Activated naive CD4-positive, alpha-beta T cell treated with anti-CD3 and anti-CD28 coated beads, Interleukin-2, amount 10 ng/mL, durations not matched to agents 7 days and 5 days (primary cell): ENCODE measurements at regions not wholly inside any gene's neighbourhood (a gene's known extent, or its start where the extent isn't known, plus 50 kb on each side); places are given as distances from the start of the nearest gene placed in this dataset.

ENCODE experiments used
- CTCF ChIA-PET: fragments of 350-600 bp; sonication (Branson Sonifier 250); formaldehyde crosslinking; loops from one replicate; lab custom pipeline; 2021; ENCODE audit warnings: antibody characterized with exemption; lab: Charles Lee
- DNase-seq: peaks from one replicate; pipeline ENCODE4 v3.0.0-alpha.2; 2020
- H3K27ac Mint-ChIP-seq: one replicate; pipeline ENCODE4 v1.8.0; 2021; ENCODE audit warnings: mild to moderate bottlenecking, moderate library complexity, mixed read lengths
- H3K27me3 Mint-ChIP-seq: one replicate; pipeline ENCODE4 v1.8.0; 2021; ENCODE audit warnings: mild to moderate bottlenecking, mixed read lengths
- H3K36me3 Mint-ChIP-seq: one replicate; pipeline ENCODE4 v1.8.0; 2021; ENCODE audit warnings: mixed read lengths
- H3K4me1 Mint-ChIP-seq: one replicate; pipeline ENCODE4 v1.8.0; 2021; ENCODE audit warnings: mixed read lengths
- H3K4me3 Mint-ChIP-seq: one replicate; pipeline ENCODE4 v1.8.0; 2021; ENCODE audit warnings: mild to moderate bottlenecking, moderate library complexity, mixed read lengths
- H3K9me3 Mint-ChIP-seq: one replicate; pipeline ENCODE4 v1.8.0; 2021; ENCODE audit warnings: mixed read lengths

DNA sequence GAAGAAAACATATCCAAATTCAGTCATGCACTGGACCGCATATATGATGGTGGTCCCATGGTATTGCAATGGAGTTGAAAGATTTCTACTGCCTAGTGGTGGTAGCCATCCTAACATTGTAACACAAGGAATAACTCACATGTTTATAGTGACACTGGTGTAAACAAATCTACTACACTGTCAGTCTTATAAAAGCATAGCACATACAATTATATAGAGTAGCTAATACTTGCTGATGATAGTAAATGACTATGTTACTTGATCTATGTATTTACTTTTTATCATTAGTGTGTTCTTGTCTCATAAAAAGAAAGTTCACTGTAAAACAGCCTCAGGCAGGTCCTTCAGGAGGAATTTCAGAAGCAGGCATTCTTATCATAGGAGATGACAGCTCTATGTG, 96.0 kb upstream of the CDIN1 start:
- Mint-ChIP-seq H3K36me3 (no peaks in the 10 kb centered on the region), H3K27ac (no peak overlapping the region)
- CTCF ChIA-PET, result interaction anchor here (0.5 kb wide), 1 partner anchor 18 kb away, joined by 3 read pairs; no protein-coding TSS in a partner anchor

DNA sequence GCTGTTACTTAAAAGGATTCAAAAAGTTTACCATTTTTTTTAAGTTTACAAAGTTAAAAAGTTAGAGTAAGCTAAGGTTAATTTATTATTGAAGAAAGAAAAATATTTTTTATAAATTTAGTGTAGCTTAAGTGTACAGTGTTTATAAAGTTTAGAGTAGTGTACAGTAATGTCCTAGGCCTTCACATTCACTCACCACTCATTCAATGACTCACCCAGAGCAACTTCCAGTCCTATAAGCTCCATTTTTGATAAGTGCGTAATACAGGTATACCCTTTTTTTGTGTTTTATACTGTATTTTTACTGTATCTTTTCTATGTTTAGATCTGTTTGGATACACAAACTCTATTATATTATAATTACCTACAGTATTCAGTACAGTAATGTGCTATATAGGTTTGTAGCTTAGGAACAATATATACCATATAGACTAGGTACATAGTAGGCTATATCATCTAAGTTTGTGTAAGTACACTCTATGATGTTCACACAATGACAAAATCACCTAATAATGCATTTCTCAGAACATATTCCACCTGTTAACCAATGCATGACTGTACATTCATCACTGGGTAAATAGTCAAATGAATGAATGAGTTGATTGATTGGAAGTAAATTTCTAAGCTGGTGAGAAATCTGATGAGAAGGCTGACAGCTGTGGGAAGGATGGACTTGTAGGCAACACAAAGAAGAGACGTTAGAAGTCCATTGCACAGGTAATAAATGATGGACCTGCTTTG, 95.2 kb upstream of the CDIN1 start:
- no peaks in the 10 kb centered on the region for H3K36me3 Mint-ChIP-seq
- no peak overlapping the region for H3K4me3 Mint-ChIP-seq
- H3K27ac Mint-ChIP-seq, result no peak overlapping the region
- peaks cover 5% of the 10 kb centered on the region for H3K9me3 Mint-ChIP-seq
- H3K4me1 Mint-ChIP-seq, result no peaks in the 10 kb centered on the region
- DNase-seq, result no peak
- CTCF ChIA-PET, result interaction anchor here (0.5 kb wide), 1 partner anchor 19 kb away, joined by 3 read pairs; no protein-coding TSS in a partner anchor
- H3K27me3 Mint-ChIP-seq, result no peaks in the 10 kb centered on the region

More for the DNA sequence above, 96.0 kb upstream of the CDIN1 start:
- Mint-ChIP-seq H3K9me3 (peaks cover 5% of the 10 kb centered on the region), H3K27me3 (no peaks in the 10 kb centered on the region), H3K4me3 (no peak overlapping the region), H3K4me1 (no peaks in the 10 kb centered on the region)
- no peak for DNase-seq

DNA sequence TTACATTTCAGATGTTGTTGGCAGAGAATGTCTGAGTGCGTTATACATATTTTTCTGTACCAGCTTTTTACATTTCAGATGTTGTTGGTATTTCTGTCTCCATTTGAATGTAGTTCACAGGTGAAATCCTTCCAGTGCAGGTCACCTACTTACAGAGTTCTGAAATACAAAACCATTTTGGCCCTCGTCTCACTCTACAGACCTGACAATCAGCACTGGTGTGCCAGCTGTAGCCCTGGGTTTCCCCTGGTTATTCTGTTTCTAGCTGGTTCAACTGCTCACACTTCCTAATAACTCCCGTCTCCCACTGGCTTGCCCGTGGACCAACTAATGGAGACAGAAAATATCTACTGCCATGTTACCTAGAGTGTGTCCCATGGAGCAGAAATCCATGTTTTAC, 87.5 kb upstream of the CDIN1 start:
- no peaks in the 10 kb centered on the region for H3K36me3 Mint-ChIP-seq
- H3K27ac Mint-ChIP-seq, result no peak overlapping the region
- DNase-seq, result no peak
- H3K27me3 Mint-ChIP-seq, result no peaks in the 10 kb centered on the region
- no peaks in the 10 kb centered on the region for H3K9me3 Mint-ChIP-seq
- no peak overlapping the region for H3K4me3 Mint-ChIP-seq
- H3K4me1 Mint-ChIP-seq, result no peaks in the 10 kb centered on the region
- CTCF ChIA-PET, result no interaction called here

DNA sequence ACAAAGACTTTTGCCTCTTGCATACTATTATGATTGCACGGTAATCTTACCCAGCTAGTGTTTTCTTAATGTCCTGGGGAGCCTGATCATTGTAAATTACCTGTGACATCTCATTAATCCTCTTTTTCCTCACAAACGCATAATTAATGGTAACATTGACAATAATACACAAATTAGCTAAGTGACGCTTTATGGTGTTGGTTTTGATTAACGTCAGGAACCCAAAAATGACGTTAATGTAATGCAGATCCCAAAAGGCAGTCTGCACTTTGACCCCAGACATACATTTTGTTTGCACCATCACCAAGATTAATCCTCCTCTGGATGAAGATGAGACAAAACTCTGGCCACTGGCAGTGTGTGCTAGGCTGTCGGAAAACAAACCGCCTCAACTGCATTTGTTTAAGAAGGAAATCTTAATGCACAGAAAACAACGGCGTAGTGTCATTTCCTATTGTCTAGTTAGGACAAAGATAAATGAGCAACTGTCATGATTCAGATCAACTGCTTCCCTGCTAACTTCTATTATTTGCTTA, 83.9 kb upstream of the CDIN1 start:
- H3K36me3 Mint-ChIP-seq, result no peaks in the 10 kb centered on the region
- no peak overlapping the region for H3K27ac Mint-ChIP-seq
- no peaks in the 10 kb centered on the region for H3K4me1 Mint-ChIP-seq
- H3K9me3 Mint-ChIP-seq, result no peaks in the 10 kb centered on the region
- CTCF ChIA-PET, result no interaction called here
- DNase-seq, result no peak
- H3K4me3 Mint-ChIP-seq, result no peak overlapping the region
- H3K27me3 Mint-ChIP-seq, result no peaks in the 10 kb centered on the region

DNA sequence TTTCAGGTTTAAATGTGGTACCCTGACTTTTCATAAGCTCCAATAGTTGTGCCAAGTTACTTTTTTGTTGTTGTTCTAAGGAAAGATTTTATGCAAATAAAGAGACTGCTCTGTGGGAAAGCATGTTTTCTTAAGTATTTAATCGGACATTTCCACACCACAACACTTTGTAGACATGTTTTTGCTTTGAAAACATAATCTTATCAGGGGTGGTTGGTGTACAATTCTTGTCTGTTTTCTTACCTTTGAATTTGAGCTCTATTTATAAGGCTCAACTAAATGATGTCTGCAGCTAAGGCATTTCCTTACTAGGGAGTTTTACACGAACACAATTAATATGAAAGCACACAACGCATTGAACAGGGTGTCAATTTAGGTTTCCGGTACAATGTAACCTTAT, 81.5 kb upstream of the CDIN1 start:
- Mint-ChIP-seq H3K4me1 (no peaks in the 10 kb centered on the region), H3K9me3 (no peaks in the 10 kb centered on the region), H3K4me3 (no peak overlapping the region), H3K27ac (no peak overlapping the region), H3K36me3 (no peaks in the 10 kb centered on the region), H3K27me3 (no peaks in the 10 kb centered on the region)
- CTCF ChIA-PET, result no interaction called here
- DNase-seq, result no peak

DNA sequence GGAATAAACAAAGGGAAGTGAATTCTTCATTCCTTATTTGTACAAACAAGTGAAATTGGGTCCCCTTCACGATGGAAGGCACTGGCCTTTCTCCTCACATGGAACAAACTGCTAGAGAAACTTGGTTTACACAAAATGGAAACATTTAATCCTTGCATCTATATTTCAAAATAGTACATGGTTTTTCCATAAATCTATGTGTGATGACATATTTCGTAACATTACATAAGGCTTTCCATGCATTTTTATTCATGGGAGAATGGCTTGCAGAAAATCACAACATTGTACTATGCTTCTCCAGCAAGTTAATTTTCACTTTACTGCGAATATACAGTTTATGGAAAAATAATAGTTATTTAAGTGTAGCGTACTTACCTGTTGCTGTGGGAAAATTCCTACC, 81.0 kb upstream of the CDIN1 start:
- no peak for DNase-seq
- H3K27me3 Mint-ChIP-seq, result no peaks in the 10 kb centered on the region
- H3K36me3 Mint-ChIP-seq, result no peaks in the 10 kb centered on the region
- no peak overlapping the region for H3K4me3 Mint-ChIP-seq
- H3K4me1 Mint-ChIP-seq, result no peaks in the 10 kb centered on the region
- H3K27ac Mint-ChIP-seq, result no peak overlapping the region
- H3K9me3 Mint-ChIP-seq, result no peaks in the 10 kb centered on the region
- CTCF ChIA-PET, result no interaction called here

DNA sequence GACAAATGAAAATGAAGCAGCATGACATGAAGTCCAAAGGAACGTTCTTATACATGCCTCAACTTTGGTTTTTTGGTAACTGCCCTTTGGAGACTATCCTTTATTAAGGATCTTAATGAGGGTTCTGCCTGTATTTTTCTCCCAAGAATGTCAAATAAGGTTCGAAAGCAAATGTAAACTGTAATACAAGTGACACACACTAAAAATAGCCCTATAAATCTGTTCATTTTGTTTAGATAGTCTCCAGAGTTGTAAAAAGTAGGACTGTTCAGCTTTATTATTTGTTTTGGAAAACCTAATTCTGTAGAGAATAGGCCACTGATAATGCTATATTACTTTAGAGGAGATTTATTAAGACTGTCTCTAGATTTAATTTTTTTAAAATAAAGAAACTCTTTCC, 80.5 kb upstream of the CDIN1 start:
- Mint-ChIP-seq H3K9me3 (no peaks in the 10 kb centered on the region), H3K27me3 (no peaks in the 10 kb centered on the region), H3K36me3 (no peaks in the 10 kb centered on the region), H3K27ac (no peak overlapping the region), H3K4me3 (no peak overlapping the region), H3K4me1 (no peaks in the 10 kb centered on the region)
- DNase-seq, result no peak
- CTCF ChIA-PET, result no interaction called here

DNA sequence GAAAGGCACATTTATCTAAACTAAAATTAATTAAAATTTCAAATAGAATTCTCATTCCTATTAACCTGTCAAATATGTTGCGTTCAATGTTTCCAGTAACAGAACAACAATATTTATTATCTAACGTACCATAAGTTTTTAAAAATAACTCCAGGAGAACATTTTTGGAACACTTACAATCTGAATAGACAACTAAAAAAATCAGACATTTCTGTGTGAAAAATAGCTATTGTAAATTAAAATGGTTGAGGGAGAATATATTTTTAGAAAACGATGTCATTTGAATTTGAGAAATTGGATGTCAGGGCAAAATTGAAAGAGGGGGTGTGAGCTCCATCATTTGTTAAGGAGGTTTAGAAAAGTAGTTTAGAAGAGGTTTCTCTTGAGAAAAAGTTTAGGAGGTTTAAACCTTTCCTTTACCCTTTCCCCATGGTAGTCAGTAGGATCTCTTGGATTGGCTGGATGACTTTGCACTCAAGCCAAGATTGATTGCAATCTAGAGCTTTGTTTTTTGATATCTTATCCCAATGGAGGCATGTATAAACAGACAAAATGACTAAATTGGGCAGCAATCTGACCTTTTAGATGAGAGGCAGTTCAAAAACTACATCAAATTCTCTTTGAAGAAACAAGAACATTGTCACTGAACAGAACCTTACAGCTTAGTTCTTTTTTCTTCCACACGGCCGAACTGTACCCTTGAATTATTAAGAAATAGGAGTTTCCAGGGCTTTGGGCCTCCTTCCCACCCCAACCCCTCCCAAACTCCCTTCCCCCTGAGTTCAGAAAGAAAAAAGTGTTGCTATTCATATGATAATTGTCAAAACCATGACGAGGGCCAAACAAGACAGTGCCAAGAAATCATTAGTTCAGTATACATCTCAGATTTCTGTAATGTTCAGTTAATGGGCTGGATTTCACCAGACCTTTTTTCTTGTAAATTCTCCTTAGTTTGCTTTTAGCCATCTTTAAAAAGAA, 79.7 kb upstream of the CDIN1 start:
- Mint-ChIP-seq H3K9me3 (no peaks in the 10 kb centered on the region), H3K27me3 (no peaks in the 10 kb centered on the region), H3K36me3 (no peaks in the 10 kb centered on the region), H3K27ac (no peak overlapping the region), H3K4me3 (no peak overlapping the region), H3K4me1 (no peaks in the 10 kb centered on the region)
- no peak for DNase-seq
- CTCF ChIA-PET, result no interaction called here

DNA sequence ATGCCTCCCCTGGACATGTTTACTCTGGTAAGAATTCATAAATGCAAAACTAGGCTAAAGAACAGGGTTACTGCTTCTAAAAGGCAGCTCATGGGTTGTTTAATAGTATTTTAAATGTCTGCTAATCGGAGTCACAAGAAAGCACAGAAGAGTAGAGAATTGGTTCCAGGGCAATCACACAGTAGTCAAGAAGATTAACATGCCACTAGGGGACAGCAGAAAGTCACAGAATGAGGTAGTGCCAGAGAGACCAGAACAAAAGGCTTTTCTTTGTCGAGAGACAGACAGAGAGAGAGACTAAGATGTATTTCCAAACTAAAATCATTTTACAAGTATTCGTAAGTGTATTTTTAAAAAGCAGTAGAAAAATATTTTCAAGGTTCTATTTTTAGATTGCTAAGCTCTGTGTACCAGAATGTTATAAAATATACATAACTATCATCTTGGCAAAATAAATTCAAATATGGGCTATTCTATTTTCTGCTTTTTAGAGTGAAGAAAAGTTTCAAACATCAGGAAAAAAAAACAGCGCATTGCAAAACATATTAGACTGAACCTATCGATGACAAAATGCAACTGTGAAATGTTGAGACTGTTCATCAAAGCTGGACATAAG, 78.3 kb upstream of the CDIN1 start:
- Mint-ChIP-seq H3K4me1 (no peaks in the 10 kb centered on the region), H3K4me3 (no peak overlapping the region), H3K36me3 (no peaks in the 10 kb centered on the region), H3K9me3 (no peaks in the 10 kb centered on the region), H3K27me3 (peaks cover 4% of the 10 kb centered on the region), H3K27ac (no peak overlapping the region)
- peak; percentile 20 for DNase-seq
- CTCF ChIA-PET, result no interaction called here

DNA sequence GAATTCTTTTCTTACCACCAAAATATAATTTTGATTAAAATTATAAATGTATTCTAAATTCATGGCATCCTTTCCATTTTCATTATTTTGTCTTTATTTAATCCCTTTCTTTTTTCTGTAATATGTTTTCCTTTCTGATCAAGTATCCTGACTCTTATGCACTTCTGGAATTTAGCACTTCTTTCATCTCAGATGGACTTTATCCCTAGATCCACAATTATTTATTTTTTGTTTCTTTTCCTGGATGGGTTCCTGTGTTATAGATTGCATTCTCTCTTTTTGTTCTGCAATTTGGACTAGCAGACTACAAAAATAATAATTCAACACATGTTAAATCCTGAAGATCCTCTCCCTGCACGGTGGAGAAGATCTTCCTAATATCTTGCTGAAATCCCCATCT, 76.9 kb upstream of the CDIN1 start:
- CTCF ChIA-PET, result no interaction called here
- no peaks in the 10 kb centered on the region for H3K36me3 Mint-ChIP-seq
- no peaks in the 10 kb centered on the region for H3K9me3 Mint-ChIP-seq
- H3K4me3 Mint-ChIP-seq, result no peak overlapping the region
- DNase-seq, result no peak
- H3K4me1 Mint-ChIP-seq, result no peaks in the 10 kb centered on the region
- H3K27me3 Mint-ChIP-seq, result peaks cover 4% of the 10 kb centered on the region
- H3K27ac Mint-ChIP-seq, result no peak overlapping the region

DNA sequence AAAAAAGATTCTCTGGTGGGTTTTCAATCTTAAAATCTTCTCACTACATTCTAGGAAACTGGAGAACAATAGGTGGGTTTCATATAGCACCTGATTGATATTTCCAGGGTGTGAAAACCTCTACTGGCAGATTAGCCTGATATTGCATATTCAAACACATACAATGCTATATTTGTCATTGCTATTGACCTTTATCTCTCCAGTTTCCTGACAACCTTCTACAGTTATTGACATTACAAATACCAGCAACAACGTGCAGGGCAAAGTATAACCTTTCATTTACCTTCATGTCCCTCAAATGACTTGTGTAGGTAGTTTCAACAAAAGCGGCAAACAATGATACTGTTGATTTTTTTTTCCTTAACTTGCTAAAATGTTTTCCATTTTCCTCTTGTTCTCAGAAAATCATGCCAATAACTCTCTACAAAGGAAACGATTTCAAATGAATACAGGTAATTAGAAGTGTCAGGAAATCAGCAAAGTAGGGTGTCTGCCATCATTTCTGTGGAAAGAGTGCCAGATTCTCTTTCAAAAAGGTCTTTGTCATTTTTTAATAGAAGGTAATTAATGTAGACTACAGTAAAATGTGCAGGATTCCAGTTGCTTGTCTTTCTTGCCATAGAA, 72.6 kb upstream of the CDIN1 start:
- Mint-ChIP-seq H3K4me3 (no peak overlapping the region), H3K9me3 (no peaks in the 10 kb centered on the region), H3K27me3 (peaks cover 4% of the 10 kb centered on the region), H3K36me3 (no peaks in the 10 kb centered on the region), H3K27ac (no peak overlapping the region), H3K4me1 (no peaks in the 10 kb centered on the region)
- no peak for DNase-seq
- CTCF ChIA-PET, result no interaction called here

DNA sequence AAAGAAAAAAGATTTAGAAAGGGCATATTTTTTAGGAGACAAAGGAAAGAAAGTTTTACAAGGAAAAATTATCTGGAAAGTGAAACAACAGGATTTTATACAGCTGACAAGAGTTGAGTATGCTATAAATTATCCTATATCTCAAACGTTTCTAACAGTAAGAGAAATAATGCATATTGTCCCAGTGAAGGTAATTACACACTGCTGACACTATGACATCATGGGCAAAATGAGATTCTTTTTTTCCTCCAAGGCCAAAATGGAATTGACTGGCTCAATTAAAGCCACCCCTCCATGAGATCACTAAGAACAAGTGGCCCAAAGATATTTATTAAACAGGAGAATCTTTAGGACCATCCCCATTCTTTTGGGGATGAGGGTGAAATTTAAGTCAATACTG, 72.0 kb upstream of the CDIN1 start:
- Mint-ChIP-seq H3K4me1 (no peaks in the 10 kb centered on the region), H3K36me3 (no peaks in the 10 kb centered on the region), H3K9me3 (no peaks in the 10 kb centered on the region), H3K27me3 (peaks cover 4% of the 10 kb centered on the region), H3K4me3 (no peak overlapping the region), H3K27ac (no peak overlapping the region)
- CTCF ChIA-PET, result no interaction called here
- no peak for DNase-seq

DNA sequence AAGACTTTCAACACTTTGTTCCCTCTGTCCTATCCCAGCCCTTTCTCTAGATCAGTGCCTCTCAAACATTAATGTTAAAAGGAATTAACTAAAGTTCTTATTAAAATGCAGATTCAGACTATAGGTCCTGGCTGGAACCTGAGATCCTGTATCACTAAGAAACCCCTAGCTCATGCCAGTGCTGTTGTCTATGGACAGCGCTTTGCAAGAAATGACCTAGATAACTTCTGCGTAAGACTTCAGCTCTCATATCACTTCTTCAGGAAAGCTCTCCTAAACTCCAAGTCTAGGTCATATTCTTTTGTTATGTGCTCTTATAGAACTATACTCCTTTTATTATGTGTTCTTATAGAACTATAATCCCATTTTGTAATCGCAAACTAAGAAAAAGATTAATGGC, 67.8 kb upstream of the CDIN1 start:
- Mint-ChIP-seq H3K27me3 (no peaks in the 10 kb centered on the region), H3K4me3 (no peak overlapping the region), H3K4me1 (no peaks in the 10 kb centered on the region), H3K9me3 (no peaks in the 10 kb centered on the region), H3K36me3 (no peaks in the 10 kb centered on the region), H3K27ac (no peak overlapping the region)
- CTCF ChIA-PET, result no interaction called here
- DNase-seq, result no peak

DNA sequence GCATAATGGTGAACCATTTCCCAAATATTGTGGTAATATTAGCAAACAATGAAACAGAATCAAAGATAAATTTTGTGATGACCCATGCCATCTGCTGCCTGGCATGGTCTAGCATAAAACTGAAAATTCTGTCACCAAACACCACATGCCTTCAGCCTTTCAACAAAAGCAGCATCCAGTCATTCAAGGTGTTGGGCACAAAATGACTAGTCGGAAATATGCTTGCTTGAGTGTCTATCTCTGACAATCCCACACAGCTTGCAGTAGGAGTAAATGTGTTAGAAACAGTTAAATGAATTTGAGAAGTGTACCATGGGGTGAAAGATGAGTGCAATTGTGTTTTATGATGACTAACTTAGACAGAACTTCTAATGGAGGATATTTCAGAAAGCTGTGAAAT, 61.7 kb upstream of the CDIN1 start:
- peaks cover 4% of the 10 kb centered on the region for H3K27me3 Mint-ChIP-seq
- no peak for DNase-seq
- CTCF ChIA-PET, result no interaction called here
- no peak overlapping the region for H3K27ac Mint-ChIP-seq
- H3K4me3 Mint-ChIP-seq, result no peak overlapping the region
- no peaks in the 10 kb centered on the region for H3K9me3 Mint-ChIP-seq
- H3K4me1 Mint-ChIP-seq, result no peaks in the 10 kb centered on the region
- no peaks in the 10 kb centered on the region for H3K36me3 Mint-ChIP-seq
